ACC112 (cell line): ENCODE measurements at regions not wholly inside any gene's neighbourhood (a gene's known extent, or its start where the extent isn't known, plus 50 kb on each side); places are given as distances from the start of the nearest gene placed in this dataset.

Experiments
- H2AFZ ChIP-seq: fragments of 200-600 bp; sonication (generic); one replicate; pipeline ENCODE4 v1.6.0; 2017; ENCODE audit warnings: antibody characterized with exemption, low read length; ENCODE audit not compliant: unreplicated experiment
- H3K27ac ChIP-seq: fragments of 200-600 bp; sonication (generic); 2 replicates; pipeline ENCODE4 v1.5.1; 2014; ENCODE audit warnings: low read depth, mild to moderate bottlenecking, antibody characterized with exemption, low read length, moderate library complexity
- H3K27me3 ChIP-seq: fragments of 200-600 bp; sonication (generic); 2 replicates; pipeline ENCODE4 v1.6.1; 2014; ENCODE audit warnings: mild to moderate bottlenecking, antibody characterized with exemption, low read length, moderate library complexity, mixed read lengths; ENCODE audit not compliant: insufficient read depth
- H3K36me3 ChIP-seq: fragments of 200-600 bp; sonication (generic); 2 replicates; pipeline ENCODE4 v1.6.1; 2016; ENCODE audit warnings: mild to moderate bottlenecking, antibody characterized with exemption, low read length, moderate library complexity, mixed read lengths; ENCODE audit not compliant: insufficient read depth
- H3K4me1 ChIP-seq: fragments of 200-600 bp; sonication (generic); one replicate; pipeline ENCODE4 v1.6.1; 2016; ENCODE audit warnings: low read length, mixed read lengths; ENCODE audit not compliant: insufficient read depth, unreplicated experiment, control insufficient read depth
- H3K4me3 ChIP-seq: fragments of 200-600 bp; sonication (generic); 2 replicates; pipeline ENCODE4 v1.5.1; 2014; ENCODE audit warnings: mild to moderate bottlenecking, low read depth, low read length
- H3K79me2 ChIP-seq: fragments of 200-600 bp; sonication (generic); one replicate; pipeline ENCODE4 v1.6.0; 2016; ENCODE audit warnings: low read length; ENCODE audit not compliant: control insufficient read depth, unreplicated experiment, insufficient read depth

- Histone ChIP-seq H3K27me3 (peaks cover 12% of the 10 kb centered on the region; the same call in 1 of the 2 replicates), H3K4me3 (no peak overlapping the region), H3K27ac (no peak overlapping the region), H3K36me3 (no peaks in the 10 kb centered on the region), H2AFZ (no peak overlapping the region), H3K4me1 (no peaks in the 10 kb centered on the region), H3K79me2 (no peaks in the 10 kb centered on the region)
Measured at GRCh38 chr5:6142353-6142752, 236.0 kb downstream of the MED10 start.

GRCh38 chr5:6140219-6140618 is 238.1 kb downstream of the MED10 start:
- Histone ChIP-seq H3K4me3 (no peak overlapping the region), H3K36me3 (no peaks in the 10 kb centered on the region), H3K79me2 (no peaks in the 10 kb centered on the region), H2AFZ (no peak overlapping the region), H3K4me1 (no peaks in the 10 kb centered on the region), H3K27me3 (peaks cover 12% of the 10 kb centered on the region; the same call in 1 of the 2 replicates), H3K27ac (no peak overlapping the region)

DNA sequence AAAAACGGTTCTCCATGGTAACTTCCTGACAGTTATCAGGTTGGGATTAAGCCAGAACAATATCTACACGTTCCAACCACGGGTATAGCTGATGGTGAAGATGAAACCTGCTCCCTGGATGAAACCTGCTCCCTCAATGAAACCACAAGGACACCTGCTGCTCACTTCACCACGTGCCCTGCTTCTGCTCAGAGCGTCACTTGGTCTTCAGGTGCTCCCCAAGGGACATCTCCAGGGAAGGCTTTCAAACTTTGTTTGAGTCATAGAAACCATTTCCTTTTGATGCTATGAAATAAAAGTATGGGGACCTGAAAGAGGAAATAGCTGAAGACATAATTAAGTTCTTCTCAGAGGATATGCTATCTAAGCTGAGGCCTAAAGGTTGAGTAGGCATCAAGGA is 242.4 kb downstream of the MED10 start:
- H3K4me1 ChIP-seq, result no peaks in the 10 kb centered on the region
- no peak overlapping the region for H3K4me3 ChIP-seq
- H3K27ac ChIP-seq, result no peak overlapping the region
- no peaks in the 10 kb centered on the region for H3K27me3 ChIP-seq
- no peak overlapping the region for H2AFZ ChIP-seq
- no peaks in the 10 kb centered on the region for H3K36me3 ChIP-seq
- no peaks in the 10 kb centered on the region for H3K79me2 ChIP-seq

- no peaks in the 10 kb centered on the region for H3K36me3 ChIP-seq
- no peaks in the 10 kb centered on the region for H3K79me2 ChIP-seq
- H3K27ac ChIP-seq, result no peak overlapping the region
- H3K4me3 ChIP-seq, result no peak overlapping the region
- no peak overlapping the region for H2AFZ ChIP-seq
- no peaks in the 10 kb centered on the region for H3K4me1 ChIP-seq
- H3K27me3 ChIP-seq, result no peaks in the 10 kb centered on the region
Measured at GRCh38 chr5:6134281-6134680, 244.1 kb downstream of the MED10 start.

- Histone ChIP-seq H3K27me3 (no peaks in the 10 kb centered on the region), H3K79me2 (no peaks in the 10 kb centered on the region), H3K4me3 (no peak overlapping the region), H2AFZ (no peak overlapping the region), H3K36me3 (no peaks in the 10 kb centered on the region), H3K27ac (no peak overlapping the region), H3K4me1 (no peaks in the 10 kb centered on the region)
Measured at GRCh38 chr5:6125781-6126180, 252.6 kb downstream of the MED10 start.

DNA sequence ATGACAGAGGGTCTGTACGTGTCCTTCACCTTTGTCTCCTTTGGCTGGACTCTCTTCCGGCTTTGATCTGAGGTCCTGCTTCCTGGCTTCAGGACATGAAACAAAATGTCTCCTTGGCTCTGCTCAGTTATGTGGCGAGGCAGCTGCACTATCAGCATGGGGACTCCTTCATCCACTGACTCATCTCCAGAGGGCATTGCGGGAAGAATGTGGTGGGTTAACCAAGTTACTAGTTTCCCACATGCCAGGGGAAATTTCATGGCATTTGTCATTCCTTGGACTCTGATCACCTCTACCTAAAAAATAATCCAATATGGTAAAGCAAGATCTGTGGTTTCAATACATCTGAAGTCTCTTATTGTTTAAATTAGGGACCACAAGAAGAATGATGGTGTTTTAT is 259.7 kb downstream of the MED10 start:
- no peak overlapping the region for H2AFZ ChIP-seq
- H3K79me2 ChIP-seq, result no peaks in the 10 kb centered on the region
- H3K27me3 ChIP-seq, result no peaks in the 10 kb centered on the region
- no peaks in the 10 kb centered on the region for H3K36me3 ChIP-seq
- H3K4me1 ChIP-seq, result no peaks in the 10 kb centered on the region
- no peak overlapping the region for H3K4me3 ChIP-seq
- no peak overlapping the region for H3K27ac ChIP-seq

DNA sequence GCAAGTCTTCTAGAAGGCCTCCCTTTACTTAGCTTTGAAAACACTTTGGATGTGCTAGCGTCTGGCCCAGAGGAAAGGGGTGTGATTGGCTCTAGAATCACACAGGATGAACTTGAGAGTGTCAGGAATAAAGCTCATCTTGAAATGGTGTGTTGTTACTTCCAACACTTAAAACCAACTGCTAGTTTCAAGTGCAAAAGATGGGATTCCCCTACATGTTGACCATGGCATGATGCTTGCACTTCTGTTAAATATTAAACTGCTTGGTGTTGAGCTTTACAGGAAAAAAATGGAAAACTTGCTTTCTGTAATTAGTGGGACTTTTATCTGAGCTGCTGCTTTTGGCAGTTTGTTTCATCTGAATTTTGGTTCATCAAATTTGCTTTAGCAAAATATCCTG is 261.1 kb downstream of the MED10 start:
- H3K4me3 ChIP-seq, result no peak overlapping the region
- no peaks in the 10 kb centered on the region for H3K36me3 ChIP-seq
- H2AFZ ChIP-seq, result no peak overlapping the region
- H3K27ac ChIP-seq, result no peak overlapping the region
- no peaks in the 10 kb centered on the region for H3K27me3 ChIP-seq
- H3K79me2 ChIP-seq, result no peaks in the 10 kb centered on the region
- H3K4me1 ChIP-seq, result no peaks in the 10 kb centered on the region

- no peaks in the 10 kb centered on the region for H3K36me3 ChIP-seq
- no peaks in the 10 kb centered on the region for H3K4me1 ChIP-seq
- H3K79me2 ChIP-seq, result no peaks in the 10 kb centered on the region
- no peak overlapping the region for H3K4me3 ChIP-seq
- no peak overlapping the region for H2AFZ ChIP-seq
- H3K27ac ChIP-seq, result no peak overlapping the region
- no peaks in the 10 kb centered on the region for H3K27me3 ChIP-seq
Measured at GRCh38 chr5:6115852-6116251, 262.5 kb downstream of the MED10 start.

DNA sequence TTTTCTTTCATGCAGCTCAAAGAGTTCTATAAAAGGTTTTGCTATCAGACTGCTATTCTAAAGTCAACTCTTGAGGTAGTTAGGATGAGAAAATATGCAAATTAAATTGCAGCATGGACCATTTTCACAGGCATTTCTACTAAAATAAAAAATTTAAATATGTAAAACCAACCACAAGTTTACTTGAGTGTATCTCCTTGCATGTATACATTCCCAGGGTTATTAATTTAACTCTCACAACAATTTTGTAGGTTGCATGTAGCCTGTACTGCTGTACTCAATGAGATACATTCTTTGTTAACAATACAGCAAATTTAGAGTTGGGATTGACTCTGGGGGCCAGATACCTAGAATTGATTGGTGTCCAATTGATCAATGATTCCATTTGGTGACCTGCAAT is 265.8 kb downstream of the MED10 start:
- no peaks in the 10 kb centered on the region for H3K4me1 ChIP-seq
- H2AFZ ChIP-seq, result no peak overlapping the region
- no peaks in the 10 kb centered on the region for H3K27me3 ChIP-seq
- H3K79me2 ChIP-seq, result no peaks in the 10 kb centered on the region
- H3K27ac ChIP-seq, result no peak overlapping the region
- no peak overlapping the region for H3K4me3 ChIP-seq
- H3K36me3 ChIP-seq, result no peaks in the 10 kb centered on the region

DNA sequence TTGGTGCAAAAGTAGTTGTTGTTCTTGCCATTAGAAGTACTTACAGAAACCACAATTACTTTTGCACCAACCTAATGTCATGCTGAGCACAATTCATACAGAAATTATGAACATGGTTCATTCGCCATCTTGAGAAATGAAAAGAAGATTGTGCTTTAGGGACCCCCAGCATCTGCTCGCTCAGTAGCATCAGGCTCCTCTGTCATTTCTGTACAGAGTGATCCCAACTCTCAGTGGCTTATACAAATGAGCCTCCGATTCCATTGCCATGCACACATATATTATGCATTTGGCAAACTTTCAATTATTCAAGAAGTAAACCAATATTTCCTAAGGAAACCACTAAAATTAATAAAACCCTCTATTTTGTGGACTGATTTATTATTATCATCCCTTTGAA is 266.2 kb downstream of the MED10 start:
- no peak overlapping the region for H2AFZ ChIP-seq
- H3K4me3 ChIP-seq, result no peak overlapping the region
- no peaks in the 10 kb centered on the region for H3K79me2 ChIP-seq
- no peaks in the 10 kb centered on the region for H3K27me3 ChIP-seq
- H3K27ac ChIP-seq, result no peak overlapping the region
- H3K36me3 ChIP-seq, result no peaks in the 10 kb centered on the region
- no peaks in the 10 kb centered on the region for H3K4me1 ChIP-seq

DNA sequence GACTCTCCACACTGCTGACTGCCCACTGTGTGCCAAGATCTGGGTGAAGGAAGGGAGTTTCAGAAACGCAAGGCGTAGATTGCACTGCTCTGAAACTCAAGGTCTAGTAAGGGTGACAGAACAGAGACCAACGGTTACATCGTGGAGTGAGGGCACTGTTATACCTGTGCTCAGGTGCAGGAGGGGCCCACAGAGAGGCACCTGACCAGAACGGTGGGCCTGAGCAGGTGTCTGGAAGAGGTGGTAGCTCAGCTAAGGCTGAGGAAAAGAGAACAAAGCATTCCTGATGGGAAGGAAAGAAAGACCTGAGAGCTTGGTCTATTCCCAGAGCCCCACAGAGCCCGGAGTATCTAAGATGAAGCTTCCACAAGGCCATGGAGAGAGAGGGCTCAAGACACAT is 267.2 kb downstream of the MED10 start:
- no peaks in the 10 kb centered on the region for H3K27me3 ChIP-seq
- H3K4me3 ChIP-seq, result no peak overlapping the region
- no peak overlapping the region for H3K27ac ChIP-seq
- H3K79me2 ChIP-seq, result no peaks in the 10 kb centered on the region
- H3K4me1 ChIP-seq, result no peaks in the 10 kb centered on the region
- H3K36me3 ChIP-seq, result no peaks in the 10 kb centered on the region
- H2AFZ ChIP-seq, result no peak overlapping the region
